Breast epithelium (tissue), 4 donors: ENCODE measurements at regions not wholly inside any gene's neighbourhood (a gene's known extent, or its start where the extent isn't known, plus 50 kb on each side); places are given as distances from the start of the nearest gene placed in this dataset.
"Not testable (repeated sequence)": the region's sequence is repeated elsewhere in the genome, so short reads cannot be mapped to it uniquely, and the experiment has no call there.

Source experiments
- DNase-seq, 2 donors: peaks; one replicate each; pipeline ENCODE4 v3.0.0-alpha.2; 2019; ENCODE audit warnings: low spot score in 2 of 2
- H3K27ac ChIP-seq, 2 donors: fragments of 200-600 bp; sonication (generic) in 1 of 2; one replicate each; pipeline ENCODE4 v1.5.1; 2016 to 2019; ENCODE audit warnings: mild to moderate bottlenecking in 1 of 2
- H3K27me3 ChIP-seq, 2 donors: fragments of 200-600 bp; sonication (generic) in 1 of 2; one replicate each; pipeline versions ENCODE4 v1.5.1 to v1.6.0; 2017 to 2019; ENCODE audit warnings: control low read depth in 1 of 2, mild to moderate bottlenecking in 1 of 2
- H3K36me3 ChIP-seq: fragments of 200-600 bp; one replicate; pipeline ENCODE4 v1.5.1; 2019
- H3K4me1 ChIP-seq, 2 donors: fragments of 200-600 bp; sonication (generic); one replicate each; pipeline ENCODE4 v1.5.1; 2016 to 2019; ENCODE audit warnings: control low read depth in 1 of 2
- H3K4me3 ChIP-seq, 3 donors: fragments of 200-600 bp; sonication (generic); 1 replicate in 2 of 3; 2 replicates in 1 of 3; pipeline ENCODE4 v1.5.1; 2016 to 2019; ENCODE audit warnings: mild to moderate bottlenecking in 3 of 3, moderate library complexity in 2 of 3
- H3K9me3 ChIP-seq, 2 donors: fragments of 200-600 bp; sonication (generic) in 1 of 2; one replicate each; pipeline ENCODE4 v1.5.1; 2016 to 2019; ENCODE audit warnings: control low read depth in 1 of 2
- POLR2A ChIP-seq: fragments of 450-650 bp; IDR thresholded peaks from one replicate; pipeline ENCODE4 v1.6.1; 2016; ENCODE audit warnings: antibody characterized with exemption, mild to moderate bottlenecking, moderate library complexity
- POLR2AphosphoS5 ChIP-seq, 3 donors: sonication (generic); formaldehyde crosslinking; IDR thresholded peaks; one replicate each; pipeline ENCODE4 v1.6.1; 2017; ENCODE audit warnings: antibody characterized with exemption in 3 of 3
- intact Hi-C: fragments of 100-400 bp; cut with DNase I; formaldehyde crosslinking; loops from one replicate; pipeline ENCODE4 v1.15.1; 2023; ENCODE audit warnings: low total_unique reads
- TF ChIP-seq, protein P1 (sequence below), 3 donors: fragments of 450-650 bp; IDR thresholded peaks; one replicate each; pipeline ENCODE4 v1.5.1; 2016 to 2017; ENCODE audit warnings: antibody characterized with exemption in 3 of 3, mild to moderate bottlenecking in 3 of 3, moderate library complexity in 3 of 3

DNA sequence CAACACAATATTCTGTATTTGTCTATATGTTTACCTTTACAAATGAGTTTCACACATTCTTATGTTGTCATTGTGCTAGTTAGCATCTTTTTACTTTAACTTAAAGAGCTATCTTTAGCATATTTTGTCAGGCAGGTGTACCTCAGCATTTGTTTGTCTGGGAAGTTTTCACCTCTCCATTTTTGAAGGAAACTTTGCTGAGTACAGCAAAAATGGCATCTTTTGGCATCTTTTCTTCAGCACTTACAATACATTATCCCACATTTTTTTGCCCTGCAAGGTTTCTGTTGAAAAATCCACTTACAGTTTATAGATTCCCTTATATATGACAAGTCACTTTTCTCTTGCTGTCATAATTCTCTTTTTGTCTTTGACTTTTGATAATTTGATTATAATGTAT is 171.3 kb upstream of the XIRP2 start:
- Histone ChIP-seq H3K36me3 (no peaks in the 10 kb centered on the region), H3K27me3 (no peaks in the 10 kb centered on the region), H3K4me1 (no peaks in the 10 kb centered on the region), H3K9me3 (no peaks in the 10 kb centered on the region), H3K4me3 (no peak overlapping the region), H3K27ac (no peak overlapping the region)
- no peak for DNase-seq
- TF ChIP-seq POLR2AphosphoS5 (IDR thresholded peaks at IDR 0.05) (no peak), POLR2A (no peak)
- TF ChIP-seq, protein P1, sequence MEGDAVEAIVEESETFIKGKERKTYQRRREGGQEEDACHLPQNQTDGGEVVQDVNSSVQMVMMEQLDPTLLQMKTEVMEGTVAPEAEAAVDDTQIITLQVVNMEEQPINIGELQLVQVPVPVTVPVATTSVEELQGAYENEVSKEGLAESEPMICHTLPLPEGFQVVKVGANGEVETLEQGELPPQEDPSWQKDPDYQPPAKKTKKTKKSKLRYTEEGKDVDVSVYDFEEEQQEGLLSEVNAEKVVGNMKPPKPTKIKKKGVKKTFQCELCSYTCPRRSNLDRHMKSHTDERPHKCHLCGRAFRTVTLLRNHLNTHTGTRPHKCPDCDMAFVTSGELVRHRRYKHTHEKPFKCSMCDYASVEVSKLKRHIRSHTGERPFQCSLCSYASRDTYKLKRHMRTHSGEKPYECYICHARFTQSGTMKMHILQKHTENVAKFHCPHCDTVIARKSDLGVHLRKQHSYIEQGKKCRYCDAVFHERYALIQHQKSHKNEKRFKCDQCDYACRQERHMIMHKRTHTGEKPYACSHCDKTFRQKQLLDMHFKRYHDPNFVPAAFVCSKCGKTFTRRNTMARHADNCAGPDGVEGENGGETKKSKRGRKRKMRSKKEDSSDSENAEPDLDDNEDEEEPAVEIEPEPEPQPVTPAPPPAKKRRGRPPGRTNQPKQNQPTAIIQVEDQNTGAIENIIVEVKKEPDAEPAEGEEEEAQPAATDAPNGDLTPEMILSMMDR (IDR thresholded peaks at IDR 0.05), result no peak
- intact Hi-C loops, result no loop called here

DNA sequence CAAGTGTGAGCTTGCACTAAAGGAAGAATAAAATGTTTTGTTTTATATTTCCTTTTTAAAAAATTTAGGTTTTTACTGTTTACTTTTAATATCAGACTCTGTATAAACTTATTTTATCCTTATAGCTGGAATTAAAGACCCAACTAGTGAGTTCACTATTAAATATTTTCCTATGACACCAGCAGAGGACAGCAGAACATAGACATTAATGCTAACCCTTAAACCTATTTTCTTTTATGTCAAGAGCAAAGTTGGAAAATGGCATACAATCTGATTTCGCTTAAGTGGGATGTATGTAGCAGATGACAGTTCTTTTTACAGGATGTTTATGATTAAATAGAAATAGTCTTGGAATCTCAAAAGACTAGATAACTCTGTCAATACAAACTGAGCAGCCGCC is 188.2 kb upstream of the XIRP2 start:
- H3K27me3 ChIP-seq, result no peaks in the 10 kb centered on the region
- no peaks in the 10 kb centered on the region for H3K36me3 ChIP-seq
- no peak for TF ChIP-seq POLR2A
- intact Hi-C loops, result no loop called here
- H3K27ac ChIP-seq, result no peak overlapping the region
- no peaks in the 10 kb centered on the region for H3K4me1 ChIP-seq
- no peak overlapping the region for H3K4me3 ChIP-seq
- H3K9me3 ChIP-seq, result no peaks in the 10 kb centered on the region
- no peak for DNase-seq

DNA sequence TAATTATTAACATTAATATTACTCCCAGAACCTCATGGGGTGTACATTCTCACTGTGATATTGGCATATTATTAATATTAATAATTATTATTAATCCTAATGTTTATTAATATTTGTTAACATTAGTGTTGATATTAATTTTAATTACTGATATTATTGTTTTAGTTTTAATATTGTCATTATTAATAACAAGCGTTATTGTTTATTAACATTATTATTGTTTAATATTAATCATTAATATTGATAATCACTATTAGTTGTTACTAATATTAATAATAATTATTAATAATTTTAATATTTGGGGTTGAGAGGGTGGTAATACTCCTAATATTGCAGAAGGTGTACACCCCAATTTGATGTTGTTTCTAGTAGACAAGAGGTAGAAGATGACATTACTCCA is 193.1 kb upstream of the XIRP2 start:
- Histone ChIP-seq H3K36me3 (no peaks in the 10 kb centered on the region), H3K27ac (no peak overlapping the region), H3K4me1 (no peaks in the 10 kb centered on the region), H3K4me3 (no peak overlapping the region), H3K9me3 (peaks cover 3 to 6% of the 10 kb centered on the region in 2 donors), H3K27me3 (no peaks in the 10 kb centered on the region)
- TF ChIP-seq POLR2A (no peak), POLR2AphosphoS5 (IDR thresholded peaks at IDR 0.05) (no peak)
- TF ChIP-seq, protein P1 (IDR thresholded peaks at IDR 0.05), result no peak
- no peak for DNase-seq
- intact Hi-C loops, result no loop called here

DNA sequence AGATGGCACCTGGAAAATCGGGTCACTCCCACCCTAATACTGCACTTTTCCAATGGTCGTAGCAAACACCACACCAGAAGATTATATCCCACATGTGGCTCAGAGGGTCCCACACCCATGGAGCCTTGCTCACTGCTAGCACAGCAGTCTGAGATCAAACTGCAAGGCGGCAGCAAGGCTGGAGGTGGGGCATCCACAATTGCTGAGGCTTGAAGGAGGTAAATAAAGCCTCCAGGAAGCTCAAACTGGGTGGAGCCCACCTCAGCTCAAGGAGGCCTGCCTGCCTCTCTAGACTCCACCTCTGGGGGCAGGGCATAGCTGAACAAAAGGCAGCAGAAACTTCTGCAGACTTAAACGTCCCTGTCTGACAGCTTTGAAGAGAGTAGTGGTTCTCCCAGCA is 192.0 kb upstream of the SCN7A start:
- H3K36me3 ChIP-seq, H3K4me3 ChIP-seq, H3K4me1 ChIP-seq, H3K27ac ChIP-seq, H3K27me3 ChIP-seq, DNase-seq, intact Hi-C loops, H3K9me3 ChIP-seq: not testable (repeated sequence)

DNA sequence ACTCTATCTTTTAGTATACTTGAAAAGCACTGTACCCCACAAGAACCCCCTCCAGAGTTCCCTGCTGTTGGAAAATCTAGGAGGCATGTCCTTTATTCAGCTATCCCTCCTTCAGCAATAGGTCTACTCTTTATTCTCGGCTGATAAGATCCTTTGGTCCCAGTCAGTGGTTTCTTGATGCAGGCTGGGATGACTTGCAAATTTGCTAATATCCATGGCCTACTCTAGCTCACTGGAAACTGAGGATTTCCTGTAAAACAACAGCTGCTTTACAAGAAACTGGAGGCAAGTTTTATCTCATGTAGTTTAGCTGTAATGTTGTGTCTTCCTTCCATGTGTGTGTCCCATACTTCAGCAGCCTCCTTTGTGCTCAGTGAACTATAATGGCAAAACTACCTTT is 183.9 kb upstream of the SCN7A start:
- H3K4me3 ChIP-seq, result no peak overlapping the region
- no peak for DNase-seq
- no peak overlapping the region for H3K27ac ChIP-seq

DNA sequence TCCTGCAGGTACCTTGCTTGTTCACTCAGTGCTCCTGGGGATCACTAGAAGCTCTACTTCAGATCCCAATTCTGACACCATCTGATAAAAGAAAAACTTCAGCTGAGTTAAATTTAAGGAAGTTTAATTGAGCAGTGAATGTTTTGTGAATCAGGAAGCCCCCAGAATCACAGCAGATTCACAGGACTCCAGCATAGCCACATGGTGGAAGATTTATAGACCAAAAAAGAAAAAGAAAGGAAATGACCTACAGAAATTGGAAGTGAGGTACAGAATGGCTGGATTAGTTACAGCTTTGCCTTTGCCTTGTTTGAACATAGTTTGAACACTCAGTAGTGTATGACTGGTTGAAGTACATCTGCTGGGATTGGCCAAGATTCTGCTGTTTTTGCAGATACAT is 182.7 kb upstream of the SCN7A start:
- no peak overlapping the region for H3K4me3 ChIP-seq
- H3K9me3 ChIP-seq, result no peaks in the 10 kb centered on the region
- no peaks in the 10 kb centered on the region for H3K27me3 ChIP-seq
- intact Hi-C loops, result no loop called here
- no peaks in the 10 kb centered on the region for H3K4me1 ChIP-seq
- TF ChIP-seq, protein P1 (IDR thresholded peaks at IDR 0.05), result no peak
- no peak for TF ChIP-seq POLR2A
- TF ChIP-seq POLR2AphosphoS5 (IDR thresholded peaks at IDR 0.05), result no peak
- no peaks in the 10 kb centered on the region for H3K36me3 ChIP-seq
- DNase-seq, result no peak
- H3K27ac ChIP-seq, result no peak overlapping the region

More for the DNA sequence above, 183.9 kb upstream of the SCN7A start:
- H3K27me3 ChIP-seq, result no peaks in the 10 kb centered on the region
- intact Hi-C loops, result no loop called here
- TF ChIP-seq POLR2AphosphoS5 (IDR thresholded peaks at IDR 0.05) (no peak), POLR2A (no peak)
- TF ChIP-seq, protein P1 (IDR thresholded peaks at IDR 0.05), result no peak
- H3K4me1 ChIP-seq, result no peaks in the 10 kb centered on the region
- no peaks in the 10 kb centered on the region for H3K9me3 ChIP-seq
- no peaks in the 10 kb centered on the region for H3K36me3 ChIP-seq
